ENCODE measurements at regions not wholly inside any gene's neighbourhood (a gene's known extent, or its start where the extent isn't known, plus 50 kb on each side); places are given as distances from the start of the nearest gene placed in this dataset.
A peak's percentile ranks its signal among the peaks of the same experiment; 100 is the strongest.
"Not testable (repeated sequence)": the region's sequence is repeated elsewhere in the genome, so short reads cannot be mapped to it uniquely, and the experiment has no call there.

DNA sequence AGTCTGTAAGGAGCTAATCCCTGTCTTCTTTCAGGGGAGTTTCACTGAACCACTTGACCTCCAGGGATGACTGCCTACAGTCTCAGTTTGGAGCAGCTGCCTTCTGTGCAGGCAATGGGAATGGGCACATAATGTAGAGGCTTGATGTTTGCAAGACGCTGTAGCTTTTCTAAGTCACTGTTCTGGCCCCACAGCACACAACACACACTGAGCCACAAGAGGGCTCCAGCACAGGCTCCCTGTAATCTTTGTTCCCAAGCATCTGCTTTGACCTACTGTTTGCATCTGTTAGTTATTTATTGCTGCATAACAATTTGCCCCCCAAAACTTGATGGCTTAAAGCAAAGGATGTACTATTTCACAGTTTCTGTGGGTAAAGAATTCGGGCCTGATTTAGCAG, 419.0 kb upstream of the ASIC2 start:
- DNase-seq: no peak

- no peak for DNase-seq
Measured at GRCh38 chr17:33716957-33717356, 423.9 kb upstream of the ASIC2 start.

DNA sequence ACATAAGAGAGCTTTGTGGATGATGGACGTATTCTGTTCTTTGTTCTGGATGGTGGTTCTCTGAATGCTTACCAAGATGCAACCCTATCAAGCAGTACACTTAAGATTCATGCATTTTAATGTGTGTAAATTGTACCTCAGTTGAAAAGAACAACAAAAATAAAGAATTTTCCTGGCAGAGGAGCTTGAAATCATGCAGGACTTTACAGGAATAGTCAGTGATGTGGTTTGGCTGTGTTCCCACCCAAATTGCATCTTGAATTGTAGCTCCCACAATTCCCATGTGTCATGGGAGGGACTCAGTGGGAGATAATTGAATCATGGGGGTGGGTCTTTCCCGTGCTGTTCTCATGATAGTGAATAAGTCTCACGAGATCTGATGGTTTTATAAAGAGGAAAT, 430.6 kb upstream of the ASIC2 start:
- DNase-seq: not testable (repeated sequence)

DNA sequence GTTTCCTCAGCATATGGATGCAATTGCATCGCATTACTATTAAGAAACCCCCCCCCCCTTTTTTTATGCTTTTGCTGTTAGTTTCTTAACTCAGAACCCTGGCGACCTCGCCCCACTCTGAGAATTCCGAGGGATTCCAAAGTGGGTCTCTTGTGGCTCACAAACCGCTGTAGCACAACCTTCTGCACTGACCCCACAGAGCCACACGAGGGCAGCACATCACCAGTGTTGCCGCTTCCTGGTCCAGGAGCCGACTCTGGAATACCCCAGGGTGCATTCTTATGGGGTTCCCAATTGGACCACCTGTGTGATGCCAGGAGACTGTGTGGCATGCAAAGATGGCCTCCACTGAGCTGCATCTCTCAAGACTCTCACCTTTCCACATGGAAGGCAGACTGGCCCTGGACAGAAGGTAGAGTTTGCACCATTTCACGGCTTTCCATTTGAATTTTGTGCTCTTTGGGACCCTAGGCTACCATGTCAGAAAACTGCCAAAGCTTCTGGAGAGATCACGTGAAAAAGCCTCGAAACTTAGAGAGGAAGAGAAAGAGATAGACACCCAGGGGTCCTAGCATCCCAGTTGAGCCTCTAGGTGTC, 432.7 kb upstream of the ASIC2 start:
- DNase-seq: peak; percentile 3

- DNase-seq: no peak
Measured at GRCh38 chr17:33730131-33730530, 437.0 kb upstream of the ASIC2 start.

GRCh38 chr17:33732116-33732515, 439.0 kb upstream of the ASIC2 start:
- DNase-seq: no peak

- DNase-seq: no peak
Measured at GRCh38 chr17:33739714-33740113, 446.6 kb upstream of the ASIC2 start.

GRCh38 chr17:33745047-33745760, 452.1 kb upstream of the ASIC2 start:
- no peak for DNase-seq

GRCh38 chr17:33749171-33749570, 456.1 kb upstream of the ASIC2 start:
- DNase-seq: no peak

- DNase-seq: peak; percentile 49
Measured at GRCh38 chr17:33750943-33751701, 458.0 kb upstream of the ASIC2 start.

GRCh38 chr17:33751702-33752065, 458.6 kb upstream of the ASIC2 start:
- no peak for DNase-seq

DNA sequence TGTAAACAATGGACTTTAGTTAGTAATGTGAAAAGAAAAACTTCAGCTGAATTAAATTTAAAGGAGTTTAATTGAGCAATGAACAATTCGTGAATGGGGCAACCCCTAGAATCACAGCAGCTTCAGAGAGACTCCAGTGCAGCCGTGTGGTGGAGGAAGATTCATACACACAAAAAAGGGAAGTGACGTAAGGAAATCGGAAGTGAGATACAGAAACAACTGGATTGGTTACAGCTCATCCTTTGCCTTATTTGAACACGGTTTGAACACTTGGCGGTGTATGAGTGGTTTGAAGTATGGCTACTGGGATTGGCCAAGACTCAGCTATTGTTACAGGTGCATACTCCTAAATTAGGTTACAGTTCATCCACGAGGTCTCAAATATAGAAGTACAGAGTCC, 460.4 kb upstream of the ASIC2 start:
- no peak for DNase-seq

DNA sequence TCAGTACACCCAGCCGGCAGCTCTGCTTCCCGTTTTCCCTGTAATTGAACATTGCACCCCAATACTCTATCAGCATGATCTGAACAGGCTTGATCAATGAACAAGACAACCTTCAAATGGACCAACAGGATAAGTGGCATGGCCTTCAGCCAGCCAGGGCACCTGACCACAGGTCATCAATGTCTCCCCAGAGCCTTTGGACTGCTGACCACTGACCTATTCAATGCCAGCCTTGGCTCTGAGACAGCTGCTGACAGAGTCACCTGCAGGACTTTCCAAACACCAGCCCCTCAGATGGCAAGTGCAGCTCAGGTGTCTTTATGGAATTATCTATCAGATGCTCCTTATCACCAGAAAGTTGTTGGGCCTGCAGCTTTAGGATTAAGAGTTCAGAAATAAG, 462.9 kb upstream of the ASIC2 start:
- no peak for DNase-seq

GRCh38 chr17:33765871-33766270, 472.8 kb upstream of the ASIC2 start:
- DNase-seq: no peak

GRCh38 chr17:33766721-33767120, 473.6 kb upstream of the ASIC2 start:
- DNase-seq: no peak

DNA sequence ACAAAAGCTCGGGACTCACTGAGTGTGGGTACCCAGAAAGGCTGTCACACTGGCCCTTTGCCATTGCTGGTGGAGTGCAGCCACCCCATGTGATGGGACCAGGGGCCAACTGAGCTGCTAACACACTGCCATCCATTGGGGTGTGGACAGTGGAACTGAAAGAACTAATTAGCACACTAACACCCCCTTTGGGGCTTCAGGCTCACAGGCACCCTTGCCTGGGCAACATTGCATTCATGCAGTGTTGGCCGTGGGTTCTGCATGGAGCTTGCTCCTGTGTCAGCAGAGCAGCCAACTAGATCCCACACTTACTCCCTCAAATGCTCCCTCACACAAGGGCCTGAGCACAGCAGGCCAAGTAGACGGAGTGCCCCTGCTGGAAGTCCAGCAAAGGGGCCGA, 476.0 kb upstream of the ASIC2 start:
- DNase-seq: no peak

GRCh38 chr17:33776304-33776703, 478.8 kb upstream of the CCL2 start:
- no peak for DNase-seq

DNA sequence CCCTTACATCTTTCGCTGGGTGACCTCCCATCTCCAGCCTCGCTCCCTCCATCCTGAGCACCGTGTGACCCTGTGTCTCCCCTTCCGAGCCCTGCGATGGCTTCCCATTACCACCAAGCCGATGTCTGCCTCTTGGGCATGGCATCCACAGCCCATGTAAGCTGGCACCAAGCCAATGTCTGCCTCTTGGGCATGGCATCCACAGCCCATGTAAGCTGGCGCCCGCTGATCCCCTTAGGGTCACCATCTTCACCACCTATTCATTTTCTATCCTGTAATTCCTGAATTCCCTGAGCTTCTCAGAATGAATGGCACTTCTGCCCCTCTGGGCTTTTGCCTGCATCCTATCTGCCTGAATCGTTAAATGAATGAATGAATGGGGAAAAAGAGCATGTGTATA, 478.2 kb upstream of the CCL2 start:
- DNase-seq: no peak

GRCh38 chr17:33777674-33778073, 477.4 kb upstream of the CCL2 start:
- DNase-seq: no peak

DNA sequence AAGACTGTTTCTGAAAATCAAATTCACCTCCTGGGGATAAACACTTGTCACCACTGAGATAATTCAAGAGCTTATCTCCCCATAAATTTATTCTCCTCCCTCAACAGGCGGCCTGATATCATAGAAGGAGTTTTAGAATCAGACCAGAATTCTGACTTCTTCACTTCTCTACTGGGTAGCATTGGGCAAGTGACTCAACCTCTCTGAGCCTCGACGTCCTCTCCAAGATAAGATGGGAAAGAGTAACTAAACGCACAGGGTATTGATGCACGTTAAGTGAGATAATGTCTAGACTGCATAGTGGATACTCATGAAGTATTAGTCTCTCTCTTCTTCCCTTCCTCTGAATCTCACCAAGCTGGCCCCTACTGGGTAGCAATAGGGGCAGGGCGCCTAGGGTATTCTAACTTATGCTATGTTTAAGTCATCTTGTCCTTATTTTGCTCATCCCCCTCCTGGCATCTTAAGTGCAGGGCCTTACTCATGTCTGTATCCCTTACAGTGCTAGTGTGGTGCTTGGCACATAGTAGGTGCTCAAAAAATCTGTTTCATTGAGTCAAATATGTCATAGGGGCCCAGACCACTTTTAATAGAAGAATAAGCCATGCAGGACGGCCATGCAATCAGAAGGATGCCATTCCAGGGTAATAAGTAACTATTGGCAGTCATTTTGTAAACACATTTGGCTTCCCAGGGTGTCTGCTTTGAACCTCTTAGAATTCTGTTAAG, 476.4 kb upstream of the CCL2 start:
- DNase-seq: no peak

DNA sequence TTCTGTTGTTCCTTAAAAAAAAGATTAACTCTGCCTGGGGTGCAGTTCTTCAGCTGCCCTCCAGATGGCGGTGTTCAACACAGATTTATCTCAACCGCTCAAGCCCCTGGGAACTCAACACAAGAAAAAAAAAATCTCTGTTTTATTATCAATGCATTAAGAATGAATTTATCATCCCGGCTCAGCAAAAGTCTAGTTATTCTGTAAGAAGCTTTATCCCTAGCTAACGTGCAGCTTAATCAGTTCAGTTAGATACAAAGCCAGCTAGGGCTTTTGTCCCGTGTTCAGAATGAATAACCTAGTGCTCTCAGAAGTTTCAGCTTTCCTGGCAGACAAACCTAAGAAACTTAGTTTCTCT, 475.9 kb upstream of the CCL2 start:
- DNase-seq: peak; percentile 38

GRCh38 chr17:33785281-33785680, 469.8 kb upstream of the CCL2 start:
- no peak for DNase-seq

DNA sequence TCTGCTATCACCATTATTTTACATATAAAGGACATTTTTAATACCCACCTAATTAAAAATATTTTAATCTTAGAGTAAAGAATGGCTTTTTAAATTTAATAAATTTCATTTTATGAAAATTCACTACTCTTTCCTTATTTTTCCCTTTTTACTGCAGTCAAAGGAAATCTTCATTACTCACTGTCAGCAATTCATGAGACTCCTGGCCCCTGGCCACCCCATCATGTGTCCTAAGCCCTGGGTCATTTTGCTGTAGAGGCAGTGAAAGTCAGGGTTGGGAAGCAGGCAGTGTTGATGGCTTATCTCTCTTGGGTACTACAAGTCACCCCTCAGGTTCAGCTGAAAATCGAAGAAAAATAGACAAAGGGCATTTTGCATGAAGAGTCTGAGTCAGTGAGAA, 468.6 kb upstream of the CCL2 start:
- no peak for DNase-seq

GRCh38 chr17:33789658-33790057, 465.4 kb upstream of the CCL2 start:
- no peak for DNase-seq

Data from DMS153 (cell line).